ENCODE measurements at regions not wholly inside any gene's neighbourhood (a gene's known extent, or its start where the extent isn't known, plus 50 kb on each side); places are given as distances from the start of the nearest gene placed in this dataset.

- no peaks in the 10 kb centered on the region for H3K27me3 ChIP-seq
- no peak for TF ChIP-seq POLR2A (IDR thresholded peaks at IDR 0.05)
- TF ChIP-seq, protein P1, sequence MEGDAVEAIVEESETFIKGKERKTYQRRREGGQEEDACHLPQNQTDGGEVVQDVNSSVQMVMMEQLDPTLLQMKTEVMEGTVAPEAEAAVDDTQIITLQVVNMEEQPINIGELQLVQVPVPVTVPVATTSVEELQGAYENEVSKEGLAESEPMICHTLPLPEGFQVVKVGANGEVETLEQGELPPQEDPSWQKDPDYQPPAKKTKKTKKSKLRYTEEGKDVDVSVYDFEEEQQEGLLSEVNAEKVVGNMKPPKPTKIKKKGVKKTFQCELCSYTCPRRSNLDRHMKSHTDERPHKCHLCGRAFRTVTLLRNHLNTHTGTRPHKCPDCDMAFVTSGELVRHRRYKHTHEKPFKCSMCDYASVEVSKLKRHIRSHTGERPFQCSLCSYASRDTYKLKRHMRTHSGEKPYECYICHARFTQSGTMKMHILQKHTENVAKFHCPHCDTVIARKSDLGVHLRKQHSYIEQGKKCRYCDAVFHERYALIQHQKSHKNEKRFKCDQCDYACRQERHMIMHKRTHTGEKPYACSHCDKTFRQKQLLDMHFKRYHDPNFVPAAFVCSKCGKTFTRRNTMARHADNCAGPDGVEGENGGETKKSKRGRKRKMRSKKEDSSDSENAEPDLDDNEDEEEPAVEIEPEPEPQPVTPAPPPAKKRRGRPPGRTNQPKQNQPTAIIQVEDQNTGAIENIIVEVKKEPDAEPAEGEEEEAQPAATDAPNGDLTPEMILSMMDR (IDR thresholded peaks at IDR 0.05): no peak
- intact Hi-C loops (cut with DNase I): no loop called here
- no peaks in the 10 kb centered on the region for H3K36me3 ChIP-seq
- no peak for DNase-seq
- H3K4me3 ChIP-seq (replicated peaks in 1 of 3): no peak overlapping the region
- H3K27ac ChIP-seq: no peak overlapping the region
- WGBS, 2 donors: 94 to 98% methylated on average over 4 of the region's 4 CpGs
- no peaks in the 10 kb centered on the region for H3K4me1 ChIP-seq
- no peaks in the 10 kb centered on the region for H3K9me3 ChIP-seq
Observed at GRCh38 chr21:38937286-38937790, 131.6 kb downstream of the ETS2 start.

GRCh38 chr21:38936240-38936639 is 130.5 kb downstream of the ETS2 start:
- Histone ChIP-seq H3K4me1 (no peaks in the 10 kb centered on the region), H3K9me3 (no peaks in the 10 kb centered on the region), H3K36me3 (no peaks in the 10 kb centered on the region), H3K27ac (no peak overlapping the region), H3K27me3 (no peaks in the 10 kb centered on the region), H3K4me3 (replicated peaks in 1 of 3) (no peak overlapping the region)
- intact Hi-C loops (cut with DNase I): no loop called here
- no peak for DNase-seq
- TF ChIP-seq POLR2A (IDR thresholded peaks at IDR 0.05): no peak
- TF ChIP-seq, protein P1 (IDR thresholded peaks at IDR 0.05): no peak
- 71 to 84% methylated on average over 4 of the region's 4 CpGs for WGBS, 2 donors

DNA sequence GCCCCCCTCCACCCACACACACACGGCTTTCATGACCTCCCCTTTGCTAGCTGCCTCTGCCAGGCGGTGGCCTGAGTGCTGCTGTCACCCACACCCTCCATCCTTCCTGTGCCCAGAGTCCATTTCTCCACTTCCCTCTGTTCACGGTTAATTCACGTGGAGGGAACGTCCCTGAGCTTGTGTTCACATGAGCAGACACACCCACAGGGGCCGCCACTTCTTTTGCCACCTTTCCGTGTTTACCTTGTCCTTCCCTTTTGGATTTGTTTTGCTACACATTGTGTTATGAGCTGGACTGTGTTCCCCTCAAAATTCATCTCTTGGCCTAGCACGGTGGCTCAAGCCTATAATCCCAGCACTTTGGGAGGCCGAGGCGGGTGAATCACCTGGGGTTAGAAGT is 128.0 kb downstream of the ETS2 start:
- no peak overlapping the region for H3K4me3 ChIP-seq (replicated peaks in 1 of 3)
- H3K36me3 ChIP-seq: no peaks in the 10 kb centered on the region
- no peak for TF ChIP-seq POLR2A (IDR thresholded peaks at IDR 0.05)
- TF ChIP-seq, protein P1 (IDR thresholded peaks at IDR 0.05): no peak
- intact Hi-C loops (cut with DNase I): no loop called here
- no peak for DNase-seq
- H3K9me3 ChIP-seq: no peaks in the 10 kb centered on the region
- WGBS, 2 donors: 82 to 93% methylated on average over 10 of the region's 10 CpGs
- H3K4me1 ChIP-seq: no peaks in the 10 kb centered on the region
- H3K27ac ChIP-seq: no peak overlapping the region
- no peaks in the 10 kb centered on the region for H3K27me3 ChIP-seq

GRCh38 chr21:38931291-38931690 is 125.6 kb downstream of the ETS2 start:
- DNase-seq: no peak
- 96% methylated on average over 3 of the region's 3 CpGs for WGBS, 2 donors
- Histone ChIP-seq H3K36me3 (no peaks in the 10 kb centered on the region), H3K4me1 (peaks cover 0 to 3% of the 10 kb centered on the region in 2 donors), H3K27me3 (no peaks in the 10 kb centered on the region), H3K9me3 (no peaks in the 10 kb centered on the region), H3K27ac (no peak overlapping the region), H3K4me3 (replicated peaks in 1 of 3) (no peak overlapping the region)
- intact Hi-C loops (cut with DNase I): no loop called here
- no peak for TF ChIP-seq POLR2A (IDR thresholded peaks at IDR 0.05)
- TF ChIP-seq, protein P1 (IDR thresholded peaks at IDR 0.05): no peak

DNA sequence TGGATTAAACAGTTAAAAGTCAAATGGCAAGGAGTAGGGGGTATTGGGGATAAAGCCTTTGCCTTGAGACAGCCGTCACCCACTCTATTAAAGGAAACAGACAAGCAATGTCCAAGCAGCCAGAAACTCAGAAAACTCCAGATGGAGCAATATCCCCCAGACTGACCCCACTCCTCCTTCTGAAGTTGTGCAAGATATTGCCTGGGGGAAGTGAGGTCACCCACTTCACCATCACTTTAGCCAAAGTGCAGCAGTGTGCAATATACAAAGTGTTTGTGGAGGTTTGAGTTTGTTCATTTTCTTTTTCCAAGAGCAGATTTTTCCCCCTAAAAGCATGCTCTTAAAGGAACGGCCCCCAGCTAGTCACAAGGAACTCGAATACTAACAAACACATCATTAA is 125.1 kb downstream of the ETS2 start:
- no peak overlapping the region for H3K27ac ChIP-seq
- no peaks in the 10 kb centered on the region for H3K9me3 ChIP-seq
- intact Hi-C loops (cut with DNase I): no loop called here
- 58 to 59% methylated on average over 3 of the region's 3 CpGs for WGBS, 2 donors
- peaks cover 0 to 7% of the 10 kb centered on the region in 2 donors for H3K4me1 ChIP-seq
- no peaks in the 10 kb centered on the region for H3K27me3 ChIP-seq
- no peaks in the 10 kb centered on the region for H3K36me3 ChIP-seq
- no peak overlapping the region for H3K4me3 ChIP-seq (replicated peaks in 1 of 3)
- DNase-seq: no peak
- no peak for TF ChIP-seq POLR2A (IDR thresholded peaks at IDR 0.05)
- TF ChIP-seq, protein P1 (IDR thresholded peaks at IDR 0.05): no peak
